Memory B cell (primary cell): ENCODE measurements at regions not wholly inside any gene's neighbourhood (a gene's known extent, or its start where the extent isn't known, plus 50 kb on each side); places are given as distances from the start of the nearest gene placed in this dataset.
"Not testable (repeated sequence)": the region's sequence is repeated elsewhere in the genome, so short reads cannot be mapped to it uniquely, and the experiment has no call there.

Experiments
- ATAC-seq: fragments of 150-1000 bp; cut with Tn5 transposase; 2 replicates; pipeline ENCODE4 v1.10.0; 2021; ENCODE audit warnings: low read depth, mild to moderate bottlenecking, moderate library complexity
- DNase-seq, 2 donors: peaks; one replicate each; pipeline ENCODE4 v3.0.0; 2022; ENCODE audit warnings: low spot score in 2 of 2
- H3K27ac Mint-ChIP-seq: one replicate; pipeline ENCODE4 v1.8.0; 2022; ENCODE audit warnings: mild to moderate bottlenecking, moderate library complexity, mixed read lengths
- H3K27me3 Mint-ChIP-seq: one replicate; pipeline ENCODE4 v1.8.0; 2022; ENCODE audit warnings: mixed read lengths
- H3K36me3 Mint-ChIP-seq: one replicate; pipeline ENCODE4 v1.8.0; 2022; ENCODE audit warnings: mild to moderate bottlenecking, mixed read lengths
- H3K4me1 Mint-ChIP-seq: one replicate; pipeline ENCODE4 v1.8.0; 2022; ENCODE audit warnings: mixed read lengths
- H3K4me3 Mint-ChIP-seq: one replicate; pipeline ENCODE4 v1.8.0; 2022; ENCODE audit warnings: mild to moderate bottlenecking, moderate library complexity, mixed read lengths
- H3K9me3 Mint-ChIP-seq: one replicate; pipeline ENCODE4 v1.8.0; 2022; ENCODE audit warnings: mixed read lengths

DNA sequence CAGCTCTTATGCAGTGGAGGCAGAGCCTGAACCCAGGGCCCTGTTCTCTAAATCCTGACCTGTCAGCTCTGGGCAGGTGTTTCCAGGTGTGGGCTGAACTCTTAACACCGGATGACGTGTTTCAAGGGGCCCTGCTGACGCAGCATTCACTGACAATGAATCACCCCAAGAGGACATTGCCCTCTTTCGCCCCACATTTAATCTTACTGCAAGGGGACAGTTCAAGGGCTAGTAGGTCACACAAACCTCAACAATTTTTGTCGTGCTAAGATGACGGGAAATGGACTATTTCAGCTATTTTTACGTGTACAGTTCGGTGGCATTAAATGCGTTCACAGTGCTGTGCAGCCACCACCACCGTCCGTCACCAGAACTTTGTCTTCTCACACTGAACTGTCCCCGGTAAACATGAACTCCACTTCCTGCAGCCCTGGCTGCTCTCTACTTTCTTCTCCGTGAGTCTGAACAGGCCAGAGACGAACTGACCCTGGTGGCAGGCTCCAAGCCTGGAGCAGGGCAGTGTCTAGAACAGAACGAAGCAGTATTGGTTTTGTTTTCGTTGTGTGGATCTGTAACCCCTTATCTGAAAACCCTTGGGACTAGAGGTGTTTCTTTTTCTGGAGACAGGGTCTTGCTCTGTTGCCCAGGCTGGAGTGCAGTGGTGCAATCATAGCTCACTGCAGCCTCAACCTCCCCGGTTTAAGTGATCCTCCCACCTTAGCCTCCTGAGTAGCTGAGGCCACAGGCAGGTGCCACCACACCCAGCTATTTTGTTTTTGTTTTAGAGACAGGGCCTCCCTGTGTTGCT, 88.4 kb upstream of the CIBAR2 start:
- peaks cover 9% of the 10 kb centered on the region for H3K27me3 Mint-ChIP-seq
- H3K4me3 Mint-ChIP-seq, result no peak overlapping the region
- no peaks in the 10 kb centered on the region for H3K36me3 Mint-ChIP-seq
- peaks cover 1% of the 10 kb centered on the region for H3K9me3 Mint-ChIP-seq
- DNase-seq (no peak), ATAC-seq (no peak)
- no peak overlapping the region for H3K27ac Mint-ChIP-seq
- peaks cover 2% of the 10 kb centered on the region for H3K4me1 Mint-ChIP-seq

- no peak for ATAC-seq
- Mint-ChIP-seq H3K4me1 (peaks cover 2% of the 10 kb centered on the region), H3K4me3 (no peak overlapping the region), H3K27ac (no peak overlapping the region), H3K9me3 (peaks cover 1% of the 10 kb centered on the region), H3K27me3 (peaks cover 9% of the 10 kb centered on the region), H3K36me3 (no peaks in the 10 kb centered on the region)
- no peak for DNase-seq
These were observed 89.3 kb upstream of the CIBAR2 start for GRCh38 chr16:85201574-85201973.

- peaks cover 2% of the 10 kb centered on the region for H3K4me1 Mint-ChIP-seq
- no peak for DNase-seq
- peaks cover 1% of the 10 kb centered on the region for H3K9me3 Mint-ChIP-seq
- H3K36me3 Mint-ChIP-seq, result no peaks in the 10 kb centered on the region
- ATAC-seq, result no peak
- peaks cover 9% of the 10 kb centered on the region for H3K27me3 Mint-ChIP-seq
- no peak overlapping the region for H3K4me3 Mint-ChIP-seq
- no peak overlapping the region for H3K27ac Mint-ChIP-seq
These were observed 89.9 kb upstream of the CIBAR2 start for GRCh38 chr16:85202051-85202601.

- Mint-ChIP-seq H3K36me3 (no peaks in the 10 kb centered on the region), H3K27ac (no peak overlapping the region), H3K27me3 (peaks cover 5% of the 10 kb centered on the region), H3K4me3 (no peak overlapping the region), H3K9me3 (peaks cover 1% of the 10 kb centered on the region), H3K4me1 (peaks cover 2% of the 10 kb centered on the region)
- DNase-seq, result no peak
- no peak for ATAC-seq
These were observed 90.6 kb upstream of the CIBAR2 start for GRCh38 chr16:85202631-85203461.

GRCh38 chr16:85203462-85203813, 91.2 kb upstream of the CIBAR2 start:
- no peak for ATAC-seq
- Mint-ChIP-seq H3K4me1 (peaks cover 2% of the 10 kb centered on the region), H3K9me3 (peaks cover 1% of the 10 kb centered on the region), H3K36me3 (no peaks in the 10 kb centered on the region), H3K4me3 (no peak overlapping the region), H3K27me3 (peaks cover 5% of the 10 kb centered on the region), H3K27ac (no peak overlapping the region)
- no peak for DNase-seq

- Mint-ChIP-seq H3K4me3 (no peak overlapping the region), H3K4me1 (peaks cover 2% of the 10 kb centered on the region), H3K27ac (no peak overlapping the region), H3K36me3 (no peaks in the 10 kb centered on the region), H3K9me3 (peaks cover 1% of the 10 kb centered on the region), H3K27me3 (peaks cover 5% of the 10 kb centered on the region)
- ATAC-seq, result no peak
- DNase-seq, result no peak
These were observed 92.2 kb upstream of the CIBAR2 start for GRCh38 chr16:85204242-85205010.

DNA sequence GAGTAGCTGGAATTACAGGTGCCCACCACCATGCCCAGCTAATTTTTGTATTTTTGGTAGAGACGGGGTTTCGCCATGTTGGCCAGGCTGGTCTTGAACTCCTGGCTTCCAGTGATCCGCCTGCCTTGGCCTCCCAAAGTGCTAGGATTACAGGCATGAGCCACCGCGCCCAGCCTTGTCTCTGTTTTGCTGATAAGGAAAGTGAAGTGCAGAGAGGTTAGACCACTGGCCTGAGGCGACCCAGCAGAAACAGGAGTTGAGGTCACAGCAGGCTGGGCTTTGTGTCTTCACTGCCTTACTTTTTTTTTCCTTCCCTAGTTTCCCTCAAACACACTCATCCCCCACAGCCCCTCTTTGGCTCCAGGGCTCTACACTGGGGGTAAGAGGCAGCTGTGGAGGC, 93.0 kb upstream of the CIBAR2 start:
- H3K9me3 Mint-ChIP-seq, ATAC-seq: not testable (repeated sequence)

GRCh38 chr16:85205747-85206471, 93.6 kb upstream of the CIBAR2 start:
- Mint-ChIP-seq H3K27me3 (peaks cover 5% of the 10 kb centered on the region), H3K4me1 (no peaks in the 10 kb centered on the region), H3K4me3 (no peak overlapping the region), H3K27ac (no peak overlapping the region), H3K9me3 (peaks cover 1% of the 10 kb centered on the region), H3K36me3 (no peaks in the 10 kb centered on the region)
- ATAC-seq (no peak), DNase-seq (no peak)

More for the DNA sequence above, 93.0 kb upstream of the CIBAR2 start:
- H3K4me1 Mint-ChIP-seq, H3K4me3 Mint-ChIP-seq, H3K27ac Mint-ChIP-seq, H3K36me3 Mint-ChIP-seq, H3K27me3 Mint-ChIP-seq, DNase-seq: not testable (repeated sequence)

DNA sequence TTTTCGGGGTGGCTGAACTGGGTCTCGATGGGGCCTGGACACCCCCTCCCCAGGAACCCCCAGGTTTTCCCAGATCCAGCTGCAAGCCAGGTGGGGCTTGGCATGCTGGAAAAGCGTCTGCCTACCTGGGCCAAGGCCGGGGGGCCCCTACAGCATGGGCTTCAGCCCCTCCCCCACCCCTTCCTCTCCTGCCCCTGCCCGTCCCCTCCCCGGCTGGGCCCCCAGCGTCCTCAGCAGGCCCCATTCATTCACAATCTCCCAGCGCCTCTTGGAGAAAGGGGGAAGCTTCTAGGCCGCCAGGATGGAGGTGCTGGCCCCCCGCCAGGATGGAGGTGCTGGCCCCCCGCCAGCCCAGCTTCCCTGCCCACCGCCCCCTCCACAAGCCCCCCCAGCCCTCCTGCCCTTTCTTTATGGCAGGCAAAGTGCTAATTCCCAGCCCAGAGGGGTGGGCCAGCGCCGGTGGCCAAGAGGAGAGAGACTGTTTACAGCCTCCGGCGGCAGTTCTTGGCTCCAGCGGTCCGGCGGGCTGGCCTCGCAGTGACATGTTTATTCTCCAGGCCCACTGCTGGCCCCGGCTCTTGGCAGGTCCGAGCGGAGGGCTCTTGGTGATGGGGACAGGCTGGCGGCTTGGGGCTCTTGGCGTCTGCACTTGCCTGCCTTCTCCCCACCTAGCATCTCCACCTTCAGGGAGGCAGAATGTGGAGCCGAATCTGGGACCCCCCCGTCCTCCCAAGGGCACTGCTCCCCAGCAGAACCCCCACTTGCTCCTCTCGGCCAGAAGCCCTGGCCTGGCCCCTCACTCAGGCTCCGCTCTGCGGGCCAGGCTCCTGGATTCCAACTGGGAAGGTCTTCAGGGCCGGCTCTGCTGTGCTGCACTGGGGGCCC, 94.4 kb upstream of the CIBAR2 start:
- peaks cover 1% of the 10 kb centered on the region for H3K9me3 Mint-ChIP-seq
- H3K27me3 Mint-ChIP-seq, result peaks cover 5% of the 10 kb centered on the region
- no peak overlapping the region for H3K27ac Mint-ChIP-seq
- no peak for ATAC-seq
- H3K4me3 Mint-ChIP-seq, result no peak overlapping the region
- H3K4me1 Mint-ChIP-seq, result no peaks in the 10 kb centered on the region
- H3K36me3 Mint-ChIP-seq, result no peaks in the 10 kb centered on the region
- no peak for DNase-seq

- Mint-ChIP-seq H3K36me3 (no peaks in the 10 kb centered on the region), H3K27ac (no peak overlapping the region), H3K4me3 (no peak overlapping the region), H3K27me3 (peaks cover 6% of the 10 kb centered on the region), H3K4me1 (no peaks in the 10 kb centered on the region), H3K9me3 (peaks cover 1% of the 10 kb centered on the region)
- ATAC-seq (no peak), DNase-seq (no peak)
These were observed 95.2 kb upstream of the CIBAR2 start for GRCh38 chr16:85207357-85207921.

- peaks cover 8% of the 10 kb centered on the region for H3K27me3 Mint-ChIP-seq
- no peaks in the 10 kb centered on the region for H3K36me3 Mint-ChIP-seq
- H3K27ac Mint-ChIP-seq, result no peak overlapping the region
- H3K4me1 Mint-ChIP-seq, result no peaks in the 10 kb centered on the region
- no peak for ATAC-seq
- no peak for DNase-seq
- H3K9me3 Mint-ChIP-seq, result peaks cover 1% of the 10 kb centered on the region
- no peak overlapping the region for H3K4me3 Mint-ChIP-seq
These were observed 95.9 kb upstream of the CIBAR2 start for GRCh38 chr16:85208181-85208580.

- DNase-seq, result no peak
- peaks cover 1% of the 10 kb centered on the region for H3K9me3 Mint-ChIP-seq
- H3K36me3 Mint-ChIP-seq, result no peaks in the 10 kb centered on the region
- H3K27ac Mint-ChIP-seq, result no peak overlapping the region
- H3K4me1 Mint-ChIP-seq, result no peaks in the 10 kb centered on the region
- peaks cover 10% of the 10 kb centered on the region for H3K27me3 Mint-ChIP-seq
- no peak for ATAC-seq
- no peak overlapping the region for H3K4me3 Mint-ChIP-seq
These were observed 96.6 kb upstream of the CIBAR2 start for GRCh38 chr16:85208643-85209520.
